ENCODE measurements at regions not wholly inside any gene's neighbourhood (a gene's known extent, or its start where the extent isn't known, plus 50 kb on each side); places are given as distances from the start of the nearest gene placed in this dataset.

- DNase-seq (no peak), ATAC-seq (peak; percentile 6)
- Histone ChIP-seq H3K4me1 (ENCODE audit: insufficient read depth, low read length) (peaks cover 58% of the 10 kb centered on the region), H3F3A (ENCODE audit: low read length, unreplicated experiment) (no peaks in the 10 kb centered on the region), H3K27me3 (ENCODE audit: low read length) (no peaks in the 10 kb centered on the region), H2AFZ (ENCODE audit: low read length) (no peak overlapping the region), H3K9me3 (ENCODE audit: low read length) (no peaks in the 10 kb centered on the region), H3K9ac (ENCODE audit: low read length) (peak overlapping the region; percentile 64), H3K4me2 (ENCODE audit: low read length) (peak overlapping the region; percentile 35), H3K4me3 (ENCODE audit: low read length) (no peak overlapping the region), H3K79me2 (ENCODE audit: low read length) (no peaks in the 10 kb centered on the region), H3K9me2 (replicated peaks; ENCODE audit: low read length) (no peaks in the 10 kb centered on the region), H3K36me3 (ENCODE audit: low read depth, low read length) (no peaks in the 10 kb centered on the region), H3K27ac (ENCODE audit: low read length) (peak overlapping the region; percentile 92), H4K20me1 (ENCODE audit: low read length) (no peaks in the 10 kb centered on the region)
- CTCF ChIA-PET: interaction anchor here (1.3 kb wide), 1 partner anchor 278 kb away, joined by 3 read pairs; no protein-coding TSS in a partner anchor
- TF ChIP-seq EZH2phosphoT487 (IDR thresholded peaks at IDR 0.05; ENCODE audit: borderline replicate concordance, low read length): no peak
- no peak for TF ChIP-seq EZH2 (IDR thresholded peaks at IDR 0.05; ENCODE audit: low read length, unreplicated experiment)
- no peak for TF ChIP-seq CTCF (conservative IDR thresholded peaks at IDR 0.05; ENCODE audit: low read depth, low read length)
- POLR2A ChIA-PET (ENCODE audit: unreplicated experiment): interaction anchor here (0.6 kb wide), 2 partner anchors 77 to 98 kb away, joined by 3 to 5 read pairs; no protein-coding TSS in a partner anchor
- intact Hi-C loops (cut with micrococcal nuclease): loop anchor here (10.0 kb wide), 2 partner anchors 358 to 408 kb away; no protein-coding TSS in a partner anchor
- no TSS peak for BruUV-seq (replicated peaks)
Observed at GRCh38 chr5:58182287-58182841, 277.5 kb downstream of the PLK2 start.

GRCh38 chr5:58181578-58182286, 278.2 kb downstream of the PLK2 start:
- intact Hi-C loops (cut with micrococcal nuclease): loop anchor here (10.0 kb wide), 2 partner anchors 357 to 407 kb away; no protein-coding TSS in a partner anchor
- Histone ChIP-seq H2AFZ (ENCODE audit: low read length) (no peak overlapping the region), H3K4me3 (ENCODE audit: low read length) (no peak overlapping the region), H3K4me2 (ENCODE audit: low read length) (peak overlapping the region; percentile 35), H3K36me3 (ENCODE audit: low read depth, low read length) (no peaks in the 10 kb centered on the region), H3F3A (ENCODE audit: low read length, unreplicated experiment) (no peaks in the 10 kb centered on the region), H3K9ac (ENCODE audit: low read length) (peak overlapping the region; percentile 64), H3K9me2 (replicated peaks; ENCODE audit: low read length) (no peaks in the 10 kb centered on the region), H3K4me1 (ENCODE audit: insufficient read depth, low read length) (peaks cover 52% of the 10 kb centered on the region), H3K27ac (ENCODE audit: low read length) (peak overlapping the region; percentile 92), H3K27me3 (ENCODE audit: low read length) (no peaks in the 10 kb centered on the region), H4K20me1 (ENCODE audit: low read length) (no peaks in the 10 kb centered on the region), H3K79me2 (ENCODE audit: low read length) (no peaks in the 10 kb centered on the region), H3K9me3 (ENCODE audit: low read length) (no peaks in the 10 kb centered on the region)
- ChIA-PET CTCF (no interaction called here), POLR2A (ENCODE audit: unreplicated experiment) (interaction anchor here (0.6 kb wide), 1 partner anchor 97 kb away, joined by 3 read pairs; no protein-coding TSS in a partner anchor)
- peak; percentile 56 for DNase-seq
- no TSS peak for BruUV-seq (replicated peaks)
- peak; percentile 18 for ATAC-seq
- TF ChIP-seq CTCF (conservative IDR thresholded peaks at IDR 0.05; ENCODE audit: low read depth, low read length) (no peak), EZH2 (IDR thresholded peaks at IDR 0.05; ENCODE audit: low read length, unreplicated experiment) (no peak), EZH2phosphoT487 (IDR thresholded peaks at IDR 0.05; ENCODE audit: borderline replicate concordance, low read length) (no peak)

- no peak overlapping the region for H2AFZ ChIP-seq (ENCODE audit: low read length)
- ChIA-PET POLR2A (ENCODE audit: unreplicated experiment) (no interaction called here), CTCF (interaction anchor here (0.6 kb wide), 2 partner anchors 19 to 652 kb away, joined by 3 read pairs; no protein-coding TSS in a partner anchor)
- no peaks in the 10 kb centered on the region for H3K27me3 ChIP-seq (ENCODE audit: low read length)
- intact Hi-C loops (cut with micrococcal nuclease): no loop called here
- no peak overlapping the region for H3K4me2 ChIP-seq (ENCODE audit: low read length)
- ATAC-seq: peak; percentile 74
- H3K9ac ChIP-seq (ENCODE audit: low read length): no peak overlapping the region
- no peaks in the 10 kb centered on the region for H3K79me2 ChIP-seq (ENCODE audit: low read length)
- H3K4me3 ChIP-seq (ENCODE audit: low read length): no peak overlapping the region
- H3K4me1 ChIP-seq (ENCODE audit: insufficient read depth, low read length): no peaks in the 10 kb centered on the region
- BruUV-seq (replicated peaks): no TSS peak
- H3K27ac ChIP-seq (ENCODE audit: low read length): no peak overlapping the region
- TF ChIP-seq CTCF (conservative IDR thresholded peaks at IDR 0.05; ENCODE audit: low read depth, low read length) (no peak), EZH2phosphoT487 (IDR thresholded peaks at IDR 0.05; ENCODE audit: borderline replicate concordance, low read length) (no peak), EZH2 (IDR thresholded peaks at IDR 0.05; ENCODE audit: low read length, unreplicated experiment) (no peak)
- H3F3A ChIP-seq (ENCODE audit: low read length, unreplicated experiment): no peaks in the 10 kb centered on the region
- peak; percentile 37 for DNase-seq
- H3K36me3 ChIP-seq (ENCODE audit: low read depth, low read length): no peaks in the 10 kb centered on the region
- H4K20me1 ChIP-seq (ENCODE audit: low read length): no peaks in the 10 kb centered on the region
- H3K9me3 ChIP-seq (ENCODE audit: low read length): no peaks in the 10 kb centered on the region
- H3K9me2 ChIP-seq (replicated peaks; ENCODE audit: low read length): no peaks in the 10 kb centered on the region
Observed at GRCh38 chr5:58172946-58173345, 286.9 kb downstream of the PLK2 start.

Data from PC-3 (cell line).